OCI-LY7 (cell line): ENCODE measurements at regions not wholly inside any gene's neighbourhood (a gene's known extent, or its start where the extent isn't known, plus 50 kb on each side); places are given as distances from the start of the nearest gene placed in this dataset.

Source experiments
- EZH2phosphoT487 ChIP-seq: fragments of 200-600 bp; sonication (generic); IDR thresholded peaks from 2 replicates; pipeline ENCODE4 v1.6.1; 2018; ENCODE audit warnings: low read depth, borderline replicate concordance, mild to moderate bottlenecking, mixed run types, antibody characterized with exemption, low read length, moderate library complexity, mixed read lengths
- TF ChIP-seq, protein P1 (sequence below): fragments of 200-600 bp; sonication (generic); conservative IDR thresholded peaks from 2 replicates; pipeline ENCODE4 v1.5.1; 2014; ENCODE audit warnings: mild to moderate bottlenecking, antibody characterized with exemption, low read length, moderate library complexity, mixed read lengths

DNA sequence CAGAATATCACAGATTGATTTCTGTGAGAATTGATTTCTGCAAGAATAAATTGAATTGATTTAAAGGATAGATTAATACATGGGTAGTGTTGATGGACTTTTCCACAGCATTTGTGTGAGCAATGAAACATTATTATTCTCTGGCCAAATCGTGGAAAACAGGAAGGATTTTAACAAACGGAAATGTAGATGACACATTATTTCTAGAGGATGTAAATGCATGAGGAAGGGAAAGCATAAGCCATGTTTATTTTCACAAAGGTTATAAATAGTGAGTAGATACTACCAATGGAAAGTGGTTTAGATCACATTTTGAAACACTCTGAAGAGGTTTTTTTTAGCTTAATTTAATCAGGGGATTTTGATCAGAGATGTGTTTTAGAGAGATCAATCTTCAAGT lies 1534.6 kb upstream of the MIR17HG start:
- TF ChIP-seq, protein P1, sequence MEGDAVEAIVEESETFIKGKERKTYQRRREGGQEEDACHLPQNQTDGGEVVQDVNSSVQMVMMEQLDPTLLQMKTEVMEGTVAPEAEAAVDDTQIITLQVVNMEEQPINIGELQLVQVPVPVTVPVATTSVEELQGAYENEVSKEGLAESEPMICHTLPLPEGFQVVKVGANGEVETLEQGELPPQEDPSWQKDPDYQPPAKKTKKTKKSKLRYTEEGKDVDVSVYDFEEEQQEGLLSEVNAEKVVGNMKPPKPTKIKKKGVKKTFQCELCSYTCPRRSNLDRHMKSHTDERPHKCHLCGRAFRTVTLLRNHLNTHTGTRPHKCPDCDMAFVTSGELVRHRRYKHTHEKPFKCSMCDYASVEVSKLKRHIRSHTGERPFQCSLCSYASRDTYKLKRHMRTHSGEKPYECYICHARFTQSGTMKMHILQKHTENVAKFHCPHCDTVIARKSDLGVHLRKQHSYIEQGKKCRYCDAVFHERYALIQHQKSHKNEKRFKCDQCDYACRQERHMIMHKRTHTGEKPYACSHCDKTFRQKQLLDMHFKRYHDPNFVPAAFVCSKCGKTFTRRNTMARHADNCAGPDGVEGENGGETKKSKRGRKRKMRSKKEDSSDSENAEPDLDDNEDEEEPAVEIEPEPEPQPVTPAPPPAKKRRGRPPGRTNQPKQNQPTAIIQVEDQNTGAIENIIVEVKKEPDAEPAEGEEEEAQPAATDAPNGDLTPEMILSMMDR, result no peak
- no peak for TF ChIP-seq EZH2phosphoT487
